ENCODE measurements at regions not wholly inside any gene's neighbourhood (a gene's known extent, or its start where the extent isn't known, plus 50 kb on each side); places are given as distances from the start of the nearest gene placed in this dataset.

GRCh38 chr5:101728933-101729332 is 567.2 kb downstream of the SLCO4C1 start (continued):
- no peak for TF ChIP-seq REST (IDR thresholded peaks at IDR 0.05)
- TF ChIP-seq CTCF (IDR thresholded peaks at IDR 0.05; ENCODE audit: low read depth, low read length, missing input control): no peak
- TF ChIP-seq HNF4G (IDR thresholded peaks at IDR 0.05): no peak

- DNase-seq (ENCODE audit: low spot score): no peak
- no peaks in the 10 kb centered on the region for H3K9me3 ChIP-seq (ENCODE audit: control insufficient read depth in 4 of 4, low read length in 3 of 4)
- H3K4me3 ChIP-seq (ENCODE audit: low read depth in 1 of 3, low read length in 3 of 3): no peak overlapping the region
- 46% methylated on average over 1 of the region's 1 CpG for WGBS
- no peaks in the 10 kb centered on the region for H3K36me3 ChIP-seq (ENCODE audit: control insufficient read depth in 4 of 4, insufficient read depth in 3 of 4, low read depth in 1 of 4, low read length in 3 of 4)
- H3K27me3 ChIP-seq (ENCODE audit: control insufficient read depth in 4 of 4, insufficient read depth in 4 of 4, low read length in 3 of 4): no peaks in the 10 kb centered on the region
- H3K27ac ChIP-seq (ENCODE audit: low read depth in 1 of 2, low read length in 2 of 2): no peak overlapping the region
- H3K4me1 ChIP-seq (ENCODE audit: control insufficient read depth in 4 of 4, insufficient read depth in 4 of 4, low read length in 3 of 4): no peaks in the 10 kb centered on the region
- no peak overlapping the region for H3K9ac ChIP-seq (ENCODE audit: low read depth in 1 of 2, low read length in 2 of 2)
- TF ChIP-seq GABPA (IDR thresholded peaks at IDR 0.05 in 1 of 2, conservative IDR thresholded peaks at IDR 0.05 in 1 of 2) (no peak), RAD21 (IDR thresholded peaks at IDR 0.05) (no peak), NR2F2 (IDR thresholded peaks at IDR 0.05) (no peak), FOXA2 (IDR thresholded peaks at IDR 0.05) (no peak), ZBTB33 (IDR thresholded peaks at IDR 0.05) (no peak), SP1 (IDR thresholded peaks at IDR 0.05) (no peak), EGR1 (IDR thresholded peaks at IDR 0.05; ENCODE audit: low read depth in 2 of 2) (no peak), HNF4A (conservative IDR thresholded peaks at IDR 0.05) (no peak), FOXA1 (IDR thresholded peaks at IDR 0.05) (no peak), CTCF (IDR thresholded peaks at IDR 0.05; ENCODE audit: low read depth, low read length, missing input control) (no peak), YY1 (IDR thresholded peaks at IDR 0.05) (no peak), REST (IDR thresholded peaks at IDR 0.05) (no peak), RXRA (IDR thresholded peaks at IDR 0.05) (no peak), HNF4G (IDR thresholded peaks at IDR 0.05) (no peak), MAX (IDR thresholded peaks at IDR 0.05) (no peak), TAF1 (conservative IDR thresholded peaks at IDR 0.05) (no peak), ATF3 (IDR thresholded peaks at IDR 0.05) (no peak), JUND (IDR thresholded peaks at IDR 0.05) (no peak)
These were observed 574.5 kb downstream of the SLCO4C1 start for GRCh38 chr5:101721543-101721942.

Data from liver (tissue), 8 donors.